HEK293 (cell line): ENCODE measurements at regions not wholly inside any gene's neighbourhood (a gene's known extent, or its start where the extent isn't known, plus 50 kb on each side); places are given as distances from the start of the nearest gene placed in this dataset.

Source experiments
- ZNF473 ChIP-seq: fragments of 450-650 bp; formaldehyde crosslinking; IDR thresholded peaks from 2 replicates; pipeline ENCODE4 v1.5.1; 2017; ENCODE audit warnings: missing biosample characterization, missing genetic modification characterization
- TF ChIP-seq, protein P1 (sequence below): fragments of 450-650 bp; formaldehyde crosslinking; IDR thresholded peaks from 2 replicates; pipeline ENCODE4 v1.5.1; 2016; ENCODE audit warnings: missing biosample characterization, missing genetic modification characterization

- TF ChIP-seq, protein P1, sequence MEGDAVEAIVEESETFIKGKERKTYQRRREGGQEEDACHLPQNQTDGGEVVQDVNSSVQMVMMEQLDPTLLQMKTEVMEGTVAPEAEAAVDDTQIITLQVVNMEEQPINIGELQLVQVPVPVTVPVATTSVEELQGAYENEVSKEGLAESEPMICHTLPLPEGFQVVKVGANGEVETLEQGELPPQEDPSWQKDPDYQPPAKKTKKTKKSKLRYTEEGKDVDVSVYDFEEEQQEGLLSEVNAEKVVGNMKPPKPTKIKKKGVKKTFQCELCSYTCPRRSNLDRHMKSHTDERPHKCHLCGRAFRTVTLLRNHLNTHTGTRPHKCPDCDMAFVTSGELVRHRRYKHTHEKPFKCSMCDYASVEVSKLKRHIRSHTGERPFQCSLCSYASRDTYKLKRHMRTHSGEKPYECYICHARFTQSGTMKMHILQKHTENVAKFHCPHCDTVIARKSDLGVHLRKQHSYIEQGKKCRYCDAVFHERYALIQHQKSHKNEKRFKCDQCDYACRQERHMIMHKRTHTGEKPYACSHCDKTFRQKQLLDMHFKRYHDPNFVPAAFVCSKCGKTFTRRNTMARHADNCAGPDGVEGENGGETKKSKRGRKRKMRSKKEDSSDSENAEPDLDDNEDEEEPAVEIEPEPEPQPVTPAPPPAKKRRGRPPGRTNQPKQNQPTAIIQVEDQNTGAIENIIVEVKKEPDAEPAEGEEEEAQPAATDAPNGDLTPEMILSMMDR (tag by site-specific recombination): no peak
- TF ChIP-seq ZNF473 (tag by site-specific recombination): no peak
Observed at GRCh38 chr16:85283305-85284050, 171.2 kb upstream of the CIBAR2 start.
